ENCODE measurements at regions not wholly inside any gene's neighbourhood (a gene's known extent, or its start where the extent isn't known, plus 50 kb on each side); places are given as distances from the start of the nearest gene placed in this dataset.

DNA sequence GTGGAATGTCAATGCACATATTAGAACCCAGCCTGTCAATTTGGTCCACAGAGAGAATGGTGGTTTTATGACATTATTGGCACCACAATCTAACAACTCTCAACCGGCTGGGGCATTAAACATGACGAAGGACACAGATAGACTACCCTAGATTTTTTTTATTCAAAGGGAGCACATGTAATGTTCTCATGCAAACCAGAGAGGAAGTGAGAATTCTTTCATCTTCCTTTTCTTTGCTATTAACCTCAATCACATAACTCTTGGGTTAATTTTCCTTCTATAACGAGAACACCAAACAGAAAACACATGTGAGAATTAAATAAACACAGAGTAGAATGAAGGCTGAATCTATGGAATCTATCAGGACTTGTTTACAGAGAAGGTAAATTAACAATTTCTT is 94.9 kb upstream of the TNC start:
- no peaks in the 10 kb centered on the region for H3K9me3 ChIP-seq
- 69% methylated on average over 3 of the region's 3 CpGs for WGBS (ENCODE audit: missing lambda C conversion rate)
- H3K4me1 ChIP-seq, result peaks cover 19% of the 10 kb centered on the region; the same call in 1 of the 3 replicates
- H3K4me3 ChIP-seq, result no peak overlapping the region
- no peak for FAIRE-seq
- H3K27ac ChIP-seq, result peak overlapping the region in 1 of 2 experiments; percentile 38; a peak in 1 of 6 replicates
- CTCF ChIA-PET, result no interaction called here
- POLR2A ChIA-PET, result no interaction called here
- no peak overlapping the region for H3K4me2 ChIP-seq
- no peak for ATAC-seq
- TF ChIP-seq TP53 (CRISPR knock-in tag; IDR thresholded peaks at IDR 0.05) (no peak), E2F6 (IDR thresholded peaks at IDR 0.05; ENCODE audit: borderline replicate concordance, low read depth) (no peak), EHMT2 (IDR thresholded peaks at IDR 0.05; ENCODE audit: low read depth) (no peak), BHLHE40 (IDR thresholded peaks at IDR 0.05; ENCODE audit: low read depth, low read length) (no peak), ZNF302 (CRISPR knock-in tag; IDR thresholded peaks at IDR 0.05) (no peak), HEYL (CRISPR knock-in tag; IDR thresholded peaks at IDR 0.05) (no peak), KDM1A (IDR thresholded peaks at IDR 0.05; ENCODE audit: low read depth) (no peak), POLR2A (IDR thresholded peaks at IDR 0.05; ENCODE audit: low read length) (no peak), ZC3H11A (IDR thresholded peaks at IDR 0.05) (no peak), HDAC2 (IDR thresholded peaks at IDR 0.05) (no peak), CBX8 (IDR thresholded peaks at IDR 0.05) (no peak), NR3C1 (IDR thresholded peaks at IDR 0.05) (no peak)
- TF ChIP-seq, protein P1, sequence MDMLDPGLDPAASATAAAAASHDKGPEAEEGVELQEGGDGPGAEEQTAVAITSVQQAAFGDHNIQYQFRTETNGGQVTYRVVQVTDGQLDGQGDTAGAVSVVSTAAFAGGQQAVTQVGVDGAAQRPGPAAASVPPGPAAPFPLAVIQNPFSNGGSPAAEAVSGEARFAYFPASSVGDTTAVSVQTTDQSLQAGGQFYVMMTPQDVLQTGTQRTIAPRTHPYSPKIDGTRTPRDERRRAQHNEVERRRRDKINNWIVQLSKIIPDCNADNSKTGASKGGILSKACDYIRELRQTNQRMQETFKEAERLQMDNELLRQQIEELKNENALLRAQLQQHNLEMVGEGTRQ (IDR thresholded peaks at IDR 0.05), result no peak
- no peak for DNase-seq (ENCODE audit: low read depth in 1 of 2, low spot score in 1 of 2)

- Histone ChIP-seq H3K4me3 (no peak overlapping the region), H3K4me2 (peak overlapping the region; percentile 35; the same call in 2 of the 3 replicates), H3K27ac (peak overlapping the region in 1 of 2 experiments; percentile 49; a peak in 2 of 6 replicates), H3K9me3 (no peaks in the 10 kb centered on the region), H3K4me1 (peaks cover 19% of the 10 kb centered on the region; the same call in 1 of the 3 replicates)
- ChIA-PET CTCF (interaction anchor here (0.6 to 1.3 kb wide), 5 partner anchors 13 to 749 kb away, joined by 3 to 4 read pairs (median 3); no protein-coding TSS in a partner anchor), POLR2A (no interaction called here)
- ATAC-seq, result peak; percentile 52 to 87; a peak in 3 of 6 replicates
- no peak for FAIRE-seq
- WGBS (ENCODE audit: missing lambda C conversion rate), result 8% methylated on average over 2 of the region's 2 CpGs
- DNase-seq (ENCODE audit: low read depth in 1 of 2, low spot score in 1 of 2), result peak; percentile 19 to 61
- TF ChIP-seq MYC (IDR thresholded peaks at IDR 0.05; ENCODE audit: borderline replicate concordance, low read length) (no peak), ELK1 (IDR thresholded peaks at IDR 0.05; ENCODE audit: low read depth, low read length) (no peak), EP300 (IDR thresholded peaks at IDR 0.05) (no peak), FOSB (CRISPR knock-in tag; IDR thresholded peaks at IDR 0.05) (no peak), HMGXB4 (CRISPR knock-in tag; IDR thresholded peaks at IDR 0.05; ENCODE audit: borderline replicate concordance) (no peak), RARB (CRISPR knock-in tag; IDR thresholded peaks at IDR 0.05) (no peak), RAD21 (conservative IDR thresholded peaks at IDR 0.05 in 1 of 2, IDR thresholded peaks at IDR 0.05 in 1 of 2) (0 out of 5 replicates have a peak, but pooled peaks of 1 of the 2 experiments have one; percentile 13), SMC3 (IDR thresholded peaks at IDR 0.05) (no peak), RCOR1 (IDR thresholded peaks at IDR 0.05; ENCODE audit: low read depth, low read length) (no peak), HOXB13 (CRISPR knock-in tag; IDR thresholded peaks at IDR 0.05; ENCODE audit: low read depth) (no peak), MAZ (IDR thresholded peaks at IDR 0.05; ENCODE audit: borderline replicate concordance, low read depth, low read length) (no peak), TP53 (CRISPR knock-in tag; IDR thresholded peaks at IDR 0.05) (no peak)
- TF ChIP-seq, protein P2, sequence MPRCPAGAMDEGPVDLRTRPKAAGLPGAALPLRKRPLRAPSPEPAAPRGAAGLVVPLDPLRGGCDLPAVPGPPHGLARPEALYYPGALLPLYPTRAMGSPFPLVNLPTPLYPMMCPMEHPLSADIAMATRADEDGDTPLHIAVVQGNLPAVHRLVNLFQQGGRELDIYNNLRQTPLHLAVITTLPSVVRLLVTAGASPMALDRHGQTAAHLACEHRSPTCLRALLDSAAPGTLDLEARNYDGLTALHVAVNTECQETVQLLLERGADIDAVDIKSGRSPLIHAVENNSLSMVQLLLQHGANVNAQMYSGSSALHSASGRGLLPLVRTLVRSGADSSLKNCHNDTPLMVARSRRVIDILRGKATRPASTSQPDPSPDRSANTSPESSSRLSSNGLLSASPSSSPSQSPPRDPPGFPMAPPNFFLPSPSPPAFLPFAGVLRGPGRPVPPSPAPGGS (IDR thresholded peaks at IDR 0.05), result no peak
- TF ChIP-seq, protein P3, sequence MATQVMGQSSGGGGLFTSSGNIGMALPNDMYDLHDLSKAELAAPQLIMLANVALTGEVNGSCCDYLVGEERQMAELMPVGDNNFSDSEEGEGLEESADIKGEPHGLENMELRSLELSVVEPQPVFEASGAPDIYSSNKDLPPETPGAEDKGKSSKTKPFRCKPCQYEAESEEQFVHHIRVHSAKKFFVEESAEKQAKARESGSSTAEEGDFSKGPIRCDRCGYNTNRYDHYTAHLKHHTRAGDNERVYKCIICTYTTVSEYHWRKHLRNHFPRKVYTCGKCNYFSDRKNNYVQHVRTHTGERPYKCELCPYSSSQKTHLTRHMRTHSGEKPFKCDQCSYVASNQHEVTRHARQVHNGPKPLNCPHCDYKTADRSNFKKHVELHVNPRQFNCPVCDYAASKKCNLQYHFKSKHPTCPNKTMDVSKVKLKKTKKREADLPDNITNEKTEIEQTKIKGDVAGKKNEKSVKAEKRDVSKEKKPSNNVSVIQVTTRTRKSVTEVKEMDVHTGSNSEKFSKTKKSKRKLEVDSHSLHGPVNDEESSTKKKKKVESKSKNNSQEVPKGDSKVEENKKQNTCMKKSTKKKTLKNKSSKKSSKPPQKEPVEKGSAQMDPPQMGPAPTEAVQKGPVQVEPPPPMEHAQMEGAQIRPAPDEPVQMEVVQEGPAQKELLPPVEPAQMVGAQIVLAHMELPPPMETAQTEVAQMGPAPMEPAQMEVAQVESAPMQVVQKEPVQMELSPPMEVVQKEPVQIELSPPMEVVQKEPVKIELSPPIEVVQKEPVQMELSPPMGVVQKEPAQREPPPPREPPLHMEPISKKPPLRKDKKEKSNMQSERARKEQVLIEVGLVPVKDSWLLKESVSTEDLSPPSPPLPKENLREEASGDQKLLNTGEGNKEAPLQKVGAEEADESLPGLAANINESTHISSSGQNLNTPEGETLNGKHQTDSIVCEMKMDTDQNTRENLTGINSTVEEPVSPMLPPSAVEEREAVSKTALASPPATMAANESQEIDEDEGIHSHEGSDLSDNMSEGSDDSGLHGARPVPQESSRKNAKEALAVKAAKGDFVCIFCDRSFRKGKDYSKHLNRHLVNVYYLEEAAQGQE (IDR thresholded peaks at IDR 0.05), result no peak
- TF ChIP-seq, protein P4, sequence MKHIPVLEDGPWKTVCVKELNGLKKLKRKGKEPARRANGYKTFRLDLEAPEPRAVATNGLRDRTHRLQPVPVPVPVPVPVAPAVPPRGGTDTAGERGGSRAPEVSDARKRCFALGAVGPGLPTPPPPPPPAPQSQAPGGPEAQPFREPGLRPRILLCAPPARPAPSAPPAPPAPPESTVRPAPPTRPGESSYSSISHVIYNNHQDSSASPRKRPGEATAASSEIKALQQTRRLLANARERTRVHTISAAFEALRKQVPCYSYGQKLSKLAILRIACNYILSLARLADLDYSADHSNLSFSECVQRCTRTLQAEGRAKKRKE (CRISPR knock-in tag; IDR thresholded peaks at IDR 0.05; ENCODE audit: low read depth), result no peak
Measured at GRCh38 chr9:115213818-115214334, 95.9 kb upstream of the TNC start.
